Uterus (tissue), 3 donors: ENCODE measurements at regions not wholly inside any gene's neighbourhood (a gene's known extent, or its start where the extent isn't known, plus 50 kb on each side); places are given as distances from the start of the nearest gene placed in this dataset.

Experiments used
- DNase-seq, 2 donors: peaks; one replicate each; pipeline ENCODE4 v3.0.0-alpha.2; 2019 to 2020
- H3K27ac ChIP-seq, 2 donors: fragments of 200-600 bp; sonication (generic); 1 replicate in 1 of 2; 2 replicates in 1 of 2; pipeline ENCODE4 v1.5.1; 2016 to 2018
- H3K27me3 ChIP-seq, 2 donors: fragments of 200-600 bp; sonication (generic); one replicate each; pipeline ENCODE4 v1.5.1; 2018 to 2019; ENCODE audit warnings: control low read depth in 1 of 2
- H3K36me3 ChIP-seq, 2 donors: fragments of 200-600 bp; sonication (generic); one replicate each; pipeline ENCODE4 v1.5.1; 2019; ENCODE audit warnings: control low read depth in 1 of 2
- H3K4me1 ChIP-seq, 2 donors: fragments of 200-600 bp; sonication (generic); one replicate each; pipeline ENCODE4 v1.5.1; 2018 to 2019; ENCODE audit warnings: control low read depth in 1 of 2
- H3K4me3 ChIP-seq, 2 donors: fragments of 200-600 bp; sonication (generic); 1 replicate in 1 of 2; 2 replicates in 1 of 2; pipeline ENCODE4 v1.5.1; 2018 to 2019; ENCODE audit warnings: mild to moderate bottlenecking in 1 of 2
- H3K9me3 ChIP-seq, 2 donors: fragments of 200-600 bp; sonication (generic); one replicate each; pipeline ENCODE4 v1.5.1; 2019; ENCODE audit warnings: control low read depth in 1 of 2
- POLR2A ChIP-seq, 2 donors: fragments of 450-650 bp; IDR thresholded peaks; one replicate each; pipeline ENCODE4 v1.6.1; 2016; ENCODE audit warnings: antibody characterized with exemption in 2 of 2, mild to moderate bottlenecking in 1 of 2, moderate library complexity in 1 of 2
- intact Hi-C: fragments of 100-400 bp; cut with DNase I; formaldehyde crosslinking; loops from one replicate; pipeline ENCODE4 v1.15.1; 2023; ENCODE audit warnings: low total_unique reads
- TF ChIP-seq, protein P1 (sequence below), 4 experiments: fragments of 200-600 bp in 2 of 4; fragments of 450-650 bp in 2 of 4; sonication (generic) in 2 of 4; IDR thresholded peaks; one replicate each; pipeline ENCODE4 v1.5.1; 2016 to 2019; ENCODE audit warnings: antibody characterized with exemption in 4 of 4, mild to moderate bottlenecking in 2 of 4, moderate library complexity in 1 of 4
- donor health status: DM: yes; HTN: yes; CAD: no.

DNA sequence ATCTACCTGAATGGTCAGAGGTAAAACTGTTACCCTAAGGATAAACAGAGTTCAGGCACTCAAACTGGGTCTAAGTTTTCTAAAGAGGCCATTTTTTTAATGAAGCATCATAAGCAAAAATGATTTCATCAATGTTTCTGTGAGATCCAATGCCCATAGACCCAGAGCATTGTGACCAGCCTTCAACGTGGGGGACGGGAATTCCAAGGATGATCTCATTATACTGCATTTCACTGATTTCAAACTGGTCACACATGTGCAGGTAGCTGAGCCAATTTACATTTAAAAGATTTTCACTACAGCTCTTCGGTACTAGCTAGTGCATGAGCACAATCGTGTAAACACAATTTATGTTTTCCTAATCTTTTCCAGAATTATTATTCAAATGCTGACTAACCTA is 472.9 kb downstream of the DIPK2A start:
- H3K9me3 ChIP-seq, result no peaks in the 10 kb centered on the region
- H3K36me3 ChIP-seq, result no peaks in the 10 kb centered on the region
- no peak for TF ChIP-seq POLR2A (IDR thresholded peaks at IDR 0.05)
- TF ChIP-seq, protein P1, sequence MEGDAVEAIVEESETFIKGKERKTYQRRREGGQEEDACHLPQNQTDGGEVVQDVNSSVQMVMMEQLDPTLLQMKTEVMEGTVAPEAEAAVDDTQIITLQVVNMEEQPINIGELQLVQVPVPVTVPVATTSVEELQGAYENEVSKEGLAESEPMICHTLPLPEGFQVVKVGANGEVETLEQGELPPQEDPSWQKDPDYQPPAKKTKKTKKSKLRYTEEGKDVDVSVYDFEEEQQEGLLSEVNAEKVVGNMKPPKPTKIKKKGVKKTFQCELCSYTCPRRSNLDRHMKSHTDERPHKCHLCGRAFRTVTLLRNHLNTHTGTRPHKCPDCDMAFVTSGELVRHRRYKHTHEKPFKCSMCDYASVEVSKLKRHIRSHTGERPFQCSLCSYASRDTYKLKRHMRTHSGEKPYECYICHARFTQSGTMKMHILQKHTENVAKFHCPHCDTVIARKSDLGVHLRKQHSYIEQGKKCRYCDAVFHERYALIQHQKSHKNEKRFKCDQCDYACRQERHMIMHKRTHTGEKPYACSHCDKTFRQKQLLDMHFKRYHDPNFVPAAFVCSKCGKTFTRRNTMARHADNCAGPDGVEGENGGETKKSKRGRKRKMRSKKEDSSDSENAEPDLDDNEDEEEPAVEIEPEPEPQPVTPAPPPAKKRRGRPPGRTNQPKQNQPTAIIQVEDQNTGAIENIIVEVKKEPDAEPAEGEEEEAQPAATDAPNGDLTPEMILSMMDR (IDR thresholded peaks at IDR 0.05), result no peak
- no peak overlapping the region for H3K4me3 ChIP-seq
- intact Hi-C loops, result no loop called here
- no peak overlapping the region for H3K27ac ChIP-seq
- no peak for DNase-seq
- H3K27me3 ChIP-seq, result no peaks in the 10 kb centered on the region
- H3K4me1 ChIP-seq, result no peaks in the 10 kb centered on the region

DNA sequence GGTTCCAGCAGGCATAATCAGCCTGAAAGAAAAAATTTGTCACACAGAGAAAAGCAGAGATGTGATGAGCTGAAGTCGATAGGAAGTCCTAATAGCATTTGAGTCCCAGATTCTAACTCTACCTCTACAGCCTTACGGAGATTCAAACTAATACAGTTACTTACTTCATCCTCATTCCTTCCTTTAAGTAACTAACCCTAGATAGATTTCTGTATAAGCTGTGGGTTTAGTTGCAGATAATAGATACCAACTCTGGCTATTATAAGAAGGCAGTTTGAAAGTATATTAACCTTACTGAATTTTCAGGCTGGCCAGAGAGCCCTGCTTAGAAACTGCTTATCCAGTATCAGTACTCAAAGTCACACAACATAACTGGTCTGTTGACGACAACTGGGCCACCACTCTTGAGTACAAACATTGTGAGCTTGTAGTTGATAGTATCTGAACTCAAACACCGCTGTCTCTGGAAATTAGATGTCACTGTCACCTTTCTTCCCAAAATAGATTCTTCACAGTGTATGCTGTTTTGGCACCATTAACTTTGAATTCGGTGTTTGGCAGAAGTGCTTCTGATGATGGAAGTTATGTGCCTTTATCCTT is 484.3 kb downstream of the DIPK2A start:
- H3K36me3 ChIP-seq, result no peaks in the 10 kb centered on the region
- intact Hi-C loops, result no loop called here
- no peaks in the 10 kb centered on the region for H3K27me3 ChIP-seq
- DNase-seq, result no peak
- H3K27ac ChIP-seq, result no peak overlapping the region
- H3K4me1 ChIP-seq, result no peaks in the 10 kb centered on the region
- H3K4me3 ChIP-seq, result no peak overlapping the region
- TF ChIP-seq POLR2A (IDR thresholded peaks at IDR 0.05), result no peak
- TF ChIP-seq, protein P1 (IDR thresholded peaks at IDR 0.05), result no peak
- no peaks in the 10 kb centered on the region for H3K9me3 ChIP-seq

DNA sequence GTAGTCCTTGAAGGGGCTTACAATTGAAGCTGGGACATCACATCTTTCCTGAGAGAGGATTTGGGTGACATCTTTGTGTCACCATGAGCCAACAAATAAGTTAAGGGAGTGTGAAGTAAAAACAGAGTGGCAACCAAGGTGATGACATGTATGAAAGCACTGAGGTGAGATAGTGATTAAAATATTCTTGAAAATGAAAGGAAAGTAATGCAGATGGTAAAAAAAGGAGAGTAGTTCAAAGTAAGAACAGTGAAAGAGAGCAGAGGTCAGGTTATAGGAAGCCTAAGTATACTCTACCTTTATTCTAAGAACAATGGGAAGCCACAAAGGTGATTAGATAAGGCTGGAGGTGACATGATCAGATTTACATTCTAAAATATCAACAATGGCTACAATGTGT is 486.1 kb downstream of the DIPK2A start:
- TF ChIP-seq POLR2A (IDR thresholded peaks at IDR 0.05), result no peak
- TF ChIP-seq, protein P1 (IDR thresholded peaks at IDR 0.05), result no peak
- no peaks in the 10 kb centered on the region for H3K27me3 ChIP-seq
- H3K27ac ChIP-seq, result no peak overlapping the region
- no peaks in the 10 kb centered on the region for H3K36me3 ChIP-seq
- H3K9me3 ChIP-seq, result no peaks in the 10 kb centered on the region
- H3K4me1 ChIP-seq, result no peaks in the 10 kb centered on the region
- no peak for DNase-seq
- intact Hi-C loops, result no loop called here
- no peak overlapping the region for H3K4me3 ChIP-seq

DNA sequence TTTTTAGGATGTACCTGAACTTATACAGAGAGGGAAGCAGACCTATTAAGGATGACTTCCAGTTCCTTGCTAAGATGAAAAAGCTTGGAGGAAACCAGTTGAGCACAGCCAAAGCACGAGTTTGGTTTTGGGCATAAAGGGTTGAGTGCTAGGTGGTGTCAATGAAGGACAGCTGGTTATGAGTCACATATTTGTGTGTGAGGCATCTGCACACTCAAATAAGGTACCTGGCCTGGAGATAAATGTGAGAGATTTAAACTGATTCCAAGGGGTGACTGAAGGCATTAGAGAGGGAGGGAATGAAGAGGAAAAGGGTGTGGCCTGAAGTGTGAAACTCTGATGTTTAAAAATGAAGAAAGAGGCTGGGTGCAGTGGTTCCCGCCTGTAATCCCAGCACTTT is 486.7 kb downstream of the DIPK2A start:
- DNase-seq, result no peak
- Histone ChIP-seq H3K27ac (no peak overlapping the region), H3K4me1 (no peaks in the 10 kb centered on the region), H3K27me3 (no peaks in the 10 kb centered on the region), H3K36me3 (no peaks in the 10 kb centered on the region), H3K4me3 (no peak overlapping the region), H3K9me3 (no peaks in the 10 kb centered on the region)
- intact Hi-C loops, result no loop called here
- TF ChIP-seq, protein P1 (IDR thresholded peaks at IDR 0.05), result no peak
- no peak for TF ChIP-seq POLR2A (IDR thresholded peaks at IDR 0.05)

DNA sequence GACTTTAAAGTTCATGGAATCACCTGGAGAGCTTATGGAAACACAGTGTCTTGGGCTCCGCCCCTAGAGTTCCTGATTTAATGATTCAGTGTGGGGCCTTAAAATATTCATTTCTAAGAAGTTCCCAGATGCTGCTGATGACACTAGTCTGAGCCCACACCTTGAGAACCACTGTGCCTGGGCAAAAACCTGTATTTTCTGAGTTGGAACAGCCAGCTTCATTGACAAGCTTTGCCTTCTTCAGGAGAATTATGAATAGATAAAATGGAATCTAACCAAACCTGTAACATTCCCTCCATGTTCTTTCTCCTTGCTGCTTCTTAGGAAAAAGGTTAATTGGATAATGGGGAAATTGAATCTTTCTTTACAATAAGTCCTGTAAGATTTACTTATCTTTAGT is 490.7 kb downstream of the DIPK2A start:
- no peak overlapping the region for H3K27ac ChIP-seq
- no peak for TF ChIP-seq POLR2A (IDR thresholded peaks at IDR 0.05)
- TF ChIP-seq, protein P1 (IDR thresholded peaks at IDR 0.05), result no peak
- no peaks in the 10 kb centered on the region for H3K27me3 ChIP-seq
- intact Hi-C loops, result no loop called here
- no peak for DNase-seq
- no peaks in the 10 kb centered on the region for H3K9me3 ChIP-seq
- H3K4me3 ChIP-seq, result no peak overlapping the region
- H3K4me1 ChIP-seq, result no peaks in the 10 kb centered on the region
- no peaks in the 10 kb centered on the region for H3K36me3 ChIP-seq
